GM20000 (cell line): ENCODE measurements at regions not wholly inside any gene's neighbourhood (a gene's known extent, or its start where the extent isn't known, plus 50 kb on each side); places are given as distances from the start of the nearest gene placed in this dataset.

Experiments used
- DNase-seq: peaks from one replicate; pipeline ENCODE4 v3.0.0; 2012; ENCODE audit warnings: low spot score
- TF ChIP-seq, protein P1 (sequence below): IDR thresholded peaks from 2 replicates; pipeline ENCODE4 v1.5.1; 2012; ENCODE audit warnings: mild to moderate bottlenecking, control low read depth; ENCODE audit errors: extremely low read depth, missing control alignments

- TF ChIP-seq, protein P1, sequence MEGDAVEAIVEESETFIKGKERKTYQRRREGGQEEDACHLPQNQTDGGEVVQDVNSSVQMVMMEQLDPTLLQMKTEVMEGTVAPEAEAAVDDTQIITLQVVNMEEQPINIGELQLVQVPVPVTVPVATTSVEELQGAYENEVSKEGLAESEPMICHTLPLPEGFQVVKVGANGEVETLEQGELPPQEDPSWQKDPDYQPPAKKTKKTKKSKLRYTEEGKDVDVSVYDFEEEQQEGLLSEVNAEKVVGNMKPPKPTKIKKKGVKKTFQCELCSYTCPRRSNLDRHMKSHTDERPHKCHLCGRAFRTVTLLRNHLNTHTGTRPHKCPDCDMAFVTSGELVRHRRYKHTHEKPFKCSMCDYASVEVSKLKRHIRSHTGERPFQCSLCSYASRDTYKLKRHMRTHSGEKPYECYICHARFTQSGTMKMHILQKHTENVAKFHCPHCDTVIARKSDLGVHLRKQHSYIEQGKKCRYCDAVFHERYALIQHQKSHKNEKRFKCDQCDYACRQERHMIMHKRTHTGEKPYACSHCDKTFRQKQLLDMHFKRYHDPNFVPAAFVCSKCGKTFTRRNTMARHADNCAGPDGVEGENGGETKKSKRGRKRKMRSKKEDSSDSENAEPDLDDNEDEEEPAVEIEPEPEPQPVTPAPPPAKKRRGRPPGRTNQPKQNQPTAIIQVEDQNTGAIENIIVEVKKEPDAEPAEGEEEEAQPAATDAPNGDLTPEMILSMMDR, result no peak
- no peak for DNase-seq
Observed at GRCh38 chr2:161101406-161101805, 58.8 kb upstream of the TANK start.

- TF ChIP-seq, protein P1, result no peak
- DNase-seq, result no peak
Observed at GRCh38 chr2:161102770-161103450, 57.3 kb upstream of the TANK start.

DNA sequence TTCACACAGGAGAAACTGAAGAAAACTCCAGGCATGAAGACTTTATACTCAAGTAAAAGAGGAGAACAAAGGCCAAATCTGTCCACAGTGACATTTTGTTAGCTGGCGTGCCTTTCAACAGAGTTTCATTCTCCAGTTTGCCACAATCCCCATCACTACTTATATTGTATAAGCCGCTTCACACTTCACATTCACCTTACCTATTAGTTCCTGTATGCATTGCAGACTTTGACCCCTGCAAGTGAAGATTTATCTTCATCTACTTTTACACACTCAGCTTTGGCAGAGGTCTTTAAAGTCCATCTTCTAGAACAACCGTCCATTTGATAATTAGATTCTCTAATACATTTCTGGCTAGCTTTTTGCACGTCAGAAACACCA, 56.8 kb upstream of the TANK start:
- TF ChIP-seq, protein P1, result no peak

DNA sequence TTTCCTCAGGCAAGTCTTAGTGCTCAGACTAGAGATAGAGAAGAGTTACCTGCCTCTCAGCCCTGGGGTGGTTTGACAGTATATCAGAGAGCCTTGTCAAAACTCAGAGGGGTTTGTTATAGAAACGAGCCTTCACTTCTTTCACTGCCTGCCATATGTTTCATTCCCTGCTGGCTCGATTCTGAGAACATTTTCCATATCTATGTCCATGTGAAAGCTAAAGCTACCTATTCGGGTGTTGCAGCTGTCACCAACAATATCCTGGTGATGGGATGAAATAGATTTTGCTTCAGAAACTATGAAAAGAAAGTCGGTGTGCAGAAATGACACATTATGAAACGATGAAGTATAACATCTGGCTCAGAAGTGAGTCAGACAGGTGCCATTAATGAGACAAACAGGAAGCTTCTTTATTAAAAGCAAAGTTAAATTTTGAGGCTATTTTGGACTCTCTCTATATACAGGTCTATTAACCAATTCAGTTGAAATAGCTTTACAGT, 56.1 kb upstream of the TANK start:
- DNase-seq, result peak; percentile 35
- TF ChIP-seq, protein P1, result no peak

More for the DNA sequence above, 56.8 kb upstream of the TANK start:
- no peak for DNase-seq

DNA sequence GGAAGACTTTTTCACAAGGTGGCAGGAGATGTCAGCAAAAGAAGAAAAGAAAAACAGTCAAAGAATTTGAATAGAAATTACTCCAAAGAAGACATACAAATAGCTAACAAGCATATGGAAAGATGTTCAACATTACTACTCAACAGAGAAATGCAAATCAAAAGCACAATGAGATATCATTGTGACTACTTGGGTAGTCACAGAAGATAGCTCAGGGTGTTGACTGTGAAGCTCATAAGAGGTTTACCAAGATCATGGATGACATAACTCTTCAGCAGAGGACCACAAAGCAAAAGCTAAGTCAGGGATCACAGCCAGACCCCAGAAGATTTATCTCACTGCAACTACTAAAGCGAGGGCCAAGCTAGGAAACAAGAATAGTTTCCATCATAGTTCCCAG, 53.0 kb upstream of the TANK start:
- TF ChIP-seq, protein P1, result no peak
- no peak for DNase-seq
